ENCODE measurements at regions not wholly inside any gene's neighbourhood (a gene's known extent, or its start where the extent isn't known, plus 50 kb on each side); places are given as distances from the start of the nearest gene placed in this dataset.
A peak's percentile ranks its signal among the peaks of the same experiment; 100 is the strongest.

- DNase-seq (ENCODE audit: low read depth, low spot score), result no peak
- no peaks in the 10 kb centered on the region for H3K27me3 ChIP-seq (ENCODE audit: control insufficient read depth, insufficient read depth, low read length)
- TF ChIP-seq CTCF (IDR thresholded peaks at IDR 0.05; ENCODE audit: low read depth, low read length), result no peak
- no peak overlapping the region for H3K4me3 ChIP-seq (ENCODE audit: low read depth, low read length)
- H3K27ac ChIP-seq (ENCODE audit: low read depth, low read length), result no peak overlapping the region
- ChIA-PET POLR2A (interaction anchor here (0.6 kb wide), 1 partner anchor 73 kb away, joined by 3 read pairs; no protein-coding TSS in a partner anchor), CTCF (no interaction called here)
- H3K9me3 ChIP-seq (ENCODE audit: control insufficient read depth, insufficient read depth, low read length), result peaks cover 11% of the 10 kb centered on the region; the same call in 1 of the 2 replicates
These were observed 255.6 kb upstream of the OSR1 start for GRCh38 chr2:19614066-19614465.

DNA sequence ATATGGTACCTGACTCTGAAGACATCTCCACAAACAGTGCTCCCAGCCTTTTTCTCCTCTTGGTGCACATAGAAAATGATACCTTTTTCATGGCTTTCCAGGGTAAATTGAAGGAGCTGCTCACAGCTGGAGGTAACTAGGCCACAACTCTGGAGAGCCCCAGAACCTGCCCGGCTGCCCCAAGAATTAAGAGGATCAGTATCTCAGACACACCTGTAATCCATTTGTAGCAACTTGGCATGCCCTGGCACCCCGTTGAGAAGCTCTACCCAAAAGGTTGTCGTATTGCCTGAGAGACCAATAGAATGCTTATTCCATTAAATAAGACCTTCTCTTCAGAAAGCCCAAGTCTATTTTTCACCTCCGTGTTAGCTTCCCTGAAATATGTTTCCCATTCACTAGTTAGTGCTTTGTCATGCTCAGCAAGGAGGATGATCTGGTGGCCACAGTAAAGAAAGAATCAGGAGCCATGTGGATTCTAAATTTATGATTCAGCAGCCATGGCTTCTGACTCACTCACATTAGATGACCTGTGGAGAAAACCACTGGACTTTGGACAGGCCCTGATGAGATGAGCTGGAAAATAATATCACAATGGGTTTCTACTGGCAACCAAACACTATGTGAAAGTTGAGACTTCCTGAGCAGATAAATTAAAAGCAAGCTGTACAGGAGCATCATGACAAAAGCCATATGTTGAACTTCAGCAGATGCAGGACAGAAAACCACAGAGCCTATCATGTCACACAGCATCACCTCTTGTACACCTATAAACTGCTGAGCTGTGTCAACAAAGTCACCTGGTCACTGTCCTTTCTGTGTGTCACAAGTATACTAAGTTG lies 253.3 kb upstream of the OSR1 start:
- peaks cover 7% of the 10 kb centered on the region; the same call in 1 of the 2 replicates for H3K9me3 ChIP-seq (ENCODE audit: control insufficient read depth, insufficient read depth, low read length)
- no peaks in the 10 kb centered on the region for H3K27me3 ChIP-seq (ENCODE audit: control insufficient read depth, insufficient read depth, low read length)
- H3K4me3 ChIP-seq (ENCODE audit: low read depth, low read length), result no peak overlapping the region
- peak; percentile 92 for DNase-seq (ENCODE audit: low read depth, low spot score)
- peak overlapping the region; percentile 85 for H3K27ac ChIP-seq (ENCODE audit: low read depth, low read length)
- POLR2A ChIA-PET, result interaction anchor here (0.6 to 1.0 kb wide), 4 partner anchors 43 to 771 kb away, joined by 3 to 5 read pairs (median 3); no protein-coding TSS in a partner anchor
- CTCF ChIA-PET, result interaction anchor here (1.4 kb wide), 1 partner anchor 242 kb away, joined by 3 read pairs; no protein-coding TSS in a partner anchor
- no peak for TF ChIP-seq CTCF (IDR thresholded peaks at IDR 0.05; ENCODE audit: low read depth, low read length)

DNA sequence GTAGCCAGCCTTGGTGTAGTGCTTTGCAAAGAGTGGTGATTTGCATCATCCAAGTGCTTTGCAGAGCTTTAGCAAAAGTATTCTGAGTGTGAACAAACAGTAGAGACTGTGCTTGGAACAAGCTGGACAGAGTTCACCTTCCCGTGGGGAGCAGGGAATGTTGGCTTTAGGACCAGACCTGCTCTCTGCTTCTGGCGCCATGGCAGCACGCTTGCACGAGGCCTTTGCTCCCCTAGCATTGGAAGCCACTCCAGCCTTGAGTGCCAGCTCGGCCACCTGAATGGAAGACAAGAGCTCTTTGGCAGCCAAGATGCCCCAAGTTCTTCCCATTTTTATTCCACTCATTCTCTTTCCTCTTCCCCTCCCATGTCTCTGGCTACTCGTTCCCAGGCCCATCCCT lies 250.8 kb upstream of the OSR1 start:
- CTCF ChIA-PET, result interaction anchor here (1.1 kb wide), 1 partner anchor 9 kb away, joined by 4 read pairs; no protein-coding TSS in a partner anchor
- no peak for TF ChIP-seq CTCF (IDR thresholded peaks at IDR 0.05; ENCODE audit: low read depth, low read length)
- Histone ChIP-seq H3K27me3 (ENCODE audit: control insufficient read depth, insufficient read depth, low read length) (no peaks in the 10 kb centered on the region), H3K9me3 (ENCODE audit: control insufficient read depth, insufficient read depth, low read length) (peaks cover 3% of the 10 kb centered on the region; the same call in 1 of the 2 replicates), H3K4me3 (ENCODE audit: low read depth, low read length) (no peak overlapping the region), H3K27ac (ENCODE audit: low read depth, low read length) (no peak overlapping the region)
- POLR2A ChIA-PET, result no interaction called here
- no peak for DNase-seq (ENCODE audit: low read depth, low spot score)

DNA sequence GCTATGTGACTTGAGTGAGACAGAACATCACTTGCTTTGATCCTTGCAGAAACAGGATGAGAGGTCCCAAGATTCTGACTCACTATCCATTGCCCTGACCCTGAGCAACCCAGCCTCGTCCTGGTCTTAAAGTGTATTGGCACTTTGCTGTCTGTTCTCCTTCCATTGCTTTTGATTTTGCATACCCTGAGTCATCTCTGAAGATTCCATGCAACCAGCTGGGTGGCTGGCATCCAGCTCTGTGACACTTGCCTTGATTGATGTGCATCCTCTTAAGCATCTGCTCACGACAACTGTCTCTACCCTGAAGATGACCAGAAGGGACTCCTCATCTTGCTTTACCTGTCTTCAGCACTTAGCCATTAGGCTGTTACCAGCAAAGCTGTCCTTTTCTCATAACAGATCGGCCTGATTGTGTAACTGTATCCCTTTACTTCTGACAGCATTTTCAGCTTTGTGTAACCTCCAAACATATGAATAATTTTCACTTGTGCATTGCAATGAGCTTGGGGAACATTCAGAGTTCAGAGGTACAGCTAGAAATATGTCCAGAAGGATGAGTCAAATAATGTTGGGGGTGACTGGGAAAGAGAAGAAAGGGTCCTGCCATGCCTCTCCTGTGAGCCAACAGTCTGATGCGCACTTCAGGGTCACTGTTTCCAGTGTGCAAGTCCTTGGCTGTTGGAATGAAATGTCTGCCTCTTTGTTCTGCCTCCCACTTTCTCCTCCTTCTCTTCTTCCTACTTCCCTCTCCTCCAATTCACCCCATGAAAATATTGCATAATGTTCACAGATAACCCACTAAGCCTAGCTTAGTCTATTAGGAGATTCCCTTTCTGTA lies 249.7 kb upstream of the OSR1 start:
- peak overlapping the region; percentile 82 for H3K27ac ChIP-seq (ENCODE audit: low read depth, low read length)
- H3K9me3 ChIP-seq (ENCODE audit: control insufficient read depth, insufficient read depth, low read length), result no peaks in the 10 kb centered on the region
- H3K27me3 ChIP-seq (ENCODE audit: control insufficient read depth, insufficient read depth, low read length), result no peaks in the 10 kb centered on the region
- CTCF ChIA-PET, result interaction anchor here (1.0 kb wide), 1 partner anchor 10 kb away, joined by 3 read pairs; no protein-coding TSS in a partner anchor
- peak overlapping the region; percentile 31; the same call in 1 of the 2 replicates for H3K4me3 ChIP-seq (ENCODE audit: low read depth, low read length)
- peak; percentile 76 for DNase-seq (ENCODE audit: low read depth, low spot score)
- POLR2A ChIA-PET, result interaction anchor here (0.9 kb wide), 1 partner anchor 67 kb away, joined by 3 read pairs; no protein-coding TSS in a partner anchor
- TF ChIP-seq CTCF (IDR thresholded peaks at IDR 0.05; ENCODE audit: low read depth, low read length), result no peak
